Left lung (tissue), 4 donors: ENCODE measurements at regions not wholly inside any gene's neighbourhood (a gene's known extent, or its start where the extent isn't known, plus 50 kb on each side); places are given as distances from the start of the nearest gene placed in this dataset.
"Not testable (repeated sequence)": the region's sequence is repeated elsewhere in the genome, so short reads cannot be mapped to it uniquely, and the experiment has no call there.

Experiments
- ATAC-seq: fragments of 200-7000 bp; cut with Tn5 transposase; one replicate; pipeline ENCODE4 v1.9.1; 2020; ENCODE audit warnings: moderate library complexity
- DNase-seq, 4 donors: peaks; one replicate each; pipeline ENCODE4 v3.0.0-alpha.2; 2013 to 2020
- H3K27ac ChIP-seq, 2 donors: fragments of 200-600 bp; sonication (generic) in 1 of 2; one replicate each; pipeline versions ENCODE4 v1.5.0 to v1.8.0; 2020 to 2021
- H3K27me3 ChIP-seq, 2 donors: fragments of 200-600 bp; sonication (generic) in 1 of 2; one replicate each; pipeline versions ENCODE4 v1.5.0 to v1.8.0; 2020 to 2021
- H3K36me3 ChIP-seq, 2 donors: fragments of 200-600 bp; sonication (generic) in 1 of 2; one replicate each; pipeline versions ENCODE4 v1.5.0 to v1.8.0; 2020 to 2021
- H3K4me1 ChIP-seq, 2 donors: fragments of 200-600 bp; one replicate each; pipeline ENCODE4 v1.8.0; 2021
- H3K4me3 ChIP-seq, 2 donors: fragments of 200-600 bp; sonication (generic) in 1 of 2; one replicate each; pipeline versions ENCODE4 v1.5.0 to v1.8.0; 2020 to 2021; ENCODE audit warnings: mild to moderate bottlenecking in 1 of 2
- H3K9me3 ChIP-seq, 2 donors: fragments of 200-600 bp; sonication (generic) in 1 of 2; one replicate each; pipeline versions ENCODE4 v1.5.0 to v1.8.0; 2020 to 2021
- CTCF ChIP-seq, 2 donors: fragments of 200-600 bp; sonication (generic) in 1 of 2; IDR thresholded peaks; one replicate each; pipeline versions ENCODE4 v1.5.0 to v1.8.0; 2021; ENCODE audit warnings: antibody characterized with exemption in 2 of 2
- intact Hi-C, 2 donors: fragments of 100-400 bp; cut with DNase I; formaldehyde crosslinking; loops; one replicate each; pipeline versions ENCODE4 v1.11.2 to v1.14.2; 2022
- donor health status: DM: no; HTN: yes; CAD: no.
- donor health status: DM: no; HTN: no; CAD: no.

GRCh38 chr20:40630099-40630498 lies 58.9 kb downstream of the MAFB start:
- no peak for ATAC-seq

GRCh38 chr20:40628877-40629276 lies 60.2 kb downstream of the MAFB start:
- ATAC-seq: no peak
- TF ChIP-seq CTCF (IDR thresholded peaks at IDR 0.05): no peak
- no peak for DNase-seq
- Histone ChIP-seq H3K4me1 (no peaks in the 10 kb centered on the region), H3K27ac (no peak overlapping the region), H3K36me3 (no peaks in the 10 kb centered on the region), H3K9me3 (peaks cover 0 to 4% of the 10 kb centered on the region in 2 donors), H3K4me3 (no peak overlapping the region), H3K27me3 (no peaks in the 10 kb centered on the region)
- intact Hi-C loops: no loop called here

More at GRCh38 chr20:40630099-40630498, 58.9 kb downstream of the MAFB start:
- no peak for DNase-seq
- H3K4me1 ChIP-seq: no peaks in the 10 kb centered on the region
- TF ChIP-seq CTCF (IDR thresholded peaks at IDR 0.05): no peak
- no peak overlapping the region for H3K27ac ChIP-seq
- intact Hi-C loops: no loop called here
- H3K9me3 ChIP-seq: peaks cover 0 to 4% of the 10 kb centered on the region in 2 donors
- H3K36me3 ChIP-seq: no peaks in the 10 kb centered on the region
- H3K4me3 ChIP-seq: no peak overlapping the region
- H3K27me3 ChIP-seq: no peaks in the 10 kb centered on the region

- H3K36me3 ChIP-seq, H3K27ac ChIP-seq, DNase-seq, H3K4me1 ChIP-seq, ATAC-seq, H3K9me3 ChIP-seq, H3K4me3 ChIP-seq, intact Hi-C loops: not testable (repeated sequence)
- H3K27me3 ChIP-seq: peaks cover 0 to 13% of the 10 kb centered on the region in 2 donors
Observed at GRCh38 chr20:40619053-40619452, 70.0 kb downstream of the MAFB start.

DNA sequence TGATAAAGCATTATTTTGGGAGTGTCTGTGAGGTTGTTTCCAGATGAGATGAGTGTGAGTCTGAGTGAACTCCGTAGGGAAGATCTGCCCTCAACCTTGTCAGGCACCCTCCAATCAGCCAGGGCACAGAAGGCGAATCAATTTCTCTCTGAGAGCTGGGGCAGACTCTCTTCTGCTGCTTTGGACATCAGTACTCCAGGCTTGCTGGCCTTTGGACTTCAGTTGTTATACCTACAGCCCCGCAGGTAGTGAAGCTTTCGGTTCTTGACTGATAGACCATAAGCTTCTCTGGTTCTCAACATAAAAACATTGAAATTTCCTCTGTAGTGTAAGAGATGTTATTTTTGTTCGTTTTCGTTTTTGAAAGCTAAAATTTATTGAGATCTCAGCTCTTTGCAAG lies 71.4 kb downstream of the MAFB start:
- Histone ChIP-seq H3K27ac (no peak overlapping the region), H3K9me3 (no peaks in the 10 kb centered on the region), H3K4me3 (no peak overlapping the region), H3K36me3 (no peaks in the 10 kb centered on the region), H3K4me1 (no peaks in the 10 kb centered on the region), H3K27me3 (peaks cover 0 to 13% of the 10 kb centered on the region in 2 donors)
- no peak for DNase-seq
- no peak for ATAC-seq
- TF ChIP-seq CTCF (IDR thresholded peaks at IDR 0.05): no peak
- intact Hi-C loops: no loop called here

DNA sequence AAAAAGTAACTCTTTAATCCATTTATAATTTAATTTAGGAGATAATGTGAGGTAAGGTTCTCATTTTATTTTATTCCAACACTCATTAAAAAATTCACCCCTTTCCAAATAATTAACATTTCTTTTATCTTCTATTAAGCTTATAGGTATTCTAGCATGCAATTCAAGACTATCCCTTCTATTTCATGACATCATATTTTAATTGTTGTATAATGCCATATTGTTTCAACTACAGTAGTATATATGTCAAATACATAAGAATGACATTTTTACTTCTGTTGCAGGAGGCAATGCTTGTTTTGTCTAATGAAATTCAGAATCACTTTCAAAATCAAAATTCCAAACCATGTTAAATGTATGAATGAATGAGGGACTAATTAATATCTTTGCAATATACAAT lies 76.2 kb downstream of the MAFB start:
- intact Hi-C loops: no loop called here
- DNase-seq (no peak), ATAC-seq (no peak)
- Histone ChIP-seq H3K36me3 (no peaks in the 10 kb centered on the region), H3K9me3 (no peaks in the 10 kb centered on the region), H3K4me3 (no peak overlapping the region), H3K4me1 (no peaks in the 10 kb centered on the region), H3K27ac (no peak overlapping the region), H3K27me3 (peaks cover 0 to 5% of the 10 kb centered on the region in 2 donors)
- TF ChIP-seq CTCF (IDR thresholded peaks at IDR 0.05): no peak

DNA sequence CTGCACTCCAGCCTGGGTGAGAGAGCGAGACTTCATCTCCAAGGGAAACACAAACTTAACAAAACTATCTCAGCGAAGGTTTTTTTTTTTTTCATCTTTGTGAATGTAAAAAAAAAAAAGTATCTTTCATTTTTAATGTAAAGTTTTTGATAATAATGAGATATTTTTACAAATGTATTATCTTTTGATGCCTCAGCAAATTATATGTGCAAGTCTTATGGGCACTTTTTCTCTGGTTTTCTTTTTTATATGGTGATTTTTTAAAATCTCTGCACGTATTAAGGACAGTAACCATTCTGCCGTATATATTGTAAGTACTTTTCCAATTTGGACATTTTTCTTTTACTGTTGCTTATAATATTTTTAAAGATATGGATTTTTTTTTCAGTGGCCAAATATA lies 76.8 kb downstream of the MAFB start:
- ATAC-seq (no peak), DNase-seq (no peak)
- H3K4me1 ChIP-seq: no peaks in the 10 kb centered on the region
- intact Hi-C loops: no loop called here
- TF ChIP-seq CTCF (IDR thresholded peaks at IDR 0.05): no peak
- no peaks in the 10 kb centered on the region for H3K36me3 ChIP-seq
- no peak overlapping the region for H3K27ac ChIP-seq
- peaks cover 0 to 11% of the 10 kb centered on the region in 2 donors for H3K27me3 ChIP-seq
- H3K9me3 ChIP-seq: no peaks in the 10 kb centered on the region
- no peak overlapping the region for H3K4me3 ChIP-seq
